GM12878 (cell line): ENCODE measurements at regions not wholly inside any gene's neighbourhood (a gene's known extent, or its start where the extent isn't known, plus 50 kb on each side); places are given as distances from the start of the nearest gene placed in this dataset.

Source experiments
- CREB1 ChIP-seq: IDR thresholded peaks from 2 replicates; pipeline ENCODE4 v1.6.1; 2012; ENCODE audit warnings: low read depth, mild to moderate bottlenecking, inconsistent platforms
- CTCF ChIP-seq, 3 experiments: IDR thresholded peaks in 2 of 3; conservative IDR thresholded peaks in 1 of 3; 2 replicates each; pipeline ENCODE4 v1.5.1; 2011; ENCODE audit warnings: low read depth in 3 of 3, low read length in 3 of 3, mild to moderate bottlenecking in 3 of 3, control low read depth in 2 of 3, moderate library complexity in 2 of 3, inconsistent platforms in 1 of 3, mixed read lengths in 1 of 3; ENCODE audit not compliant: control insufficient read depth in 2 of 3, insufficient read depth in 1 of 3; ENCODE audit errors: extremely low read depth in 1 of 3
- EGR1 ChIP-seq, 2 experiments: IDR thresholded peaks; 1 replicate in 1 of 2; 2 replicates in 1 of 2; pipeline ENCODE4 v1.6.1; 2011 to 2012; ENCODE audit warnings: low read depth in 2 of 2, low read length in 2 of 2, borderline replicate concordance in 1 of 2, mild to moderate bottlenecking in 1 of 2, moderate library complexity in 1 of 2
- KDM1A ChIP-seq: fragments of 200-600 bp; sonication (generic); IDR thresholded peaks from 2 replicates; pipeline ENCODE4 v1.6.1; 2016; ENCODE audit warnings: borderline replicate concordance
- POLR2A ChIP-seq: IDR thresholded peaks from 2 replicates; pipeline ENCODE4 v1.6.1; 2011; ENCODE audit warnings: low read depth, mild to moderate bottlenecking, low read length
- POLR2AphosphoS2 ChIP-seq: IDR thresholded peaks from 2 replicates; pipeline ENCODE4 v1.6.1; 2011; ENCODE audit warnings: low read depth, mild to moderate bottlenecking, low read length, improper control_type of control experiment, moderate library complexity
- RAD51 ChIP-seq: fragments of 450-650 bp; IDR thresholded peaks from 2 replicates; pipeline ENCODE4 v1.6.1; 2016; ENCODE audit warnings: moderate library complexity, mild to moderate bottlenecking, inconsistent platforms
- SPI1 ChIP-seq: IDR thresholded peaks from 2 replicates; pipeline ENCODE4 v1.6.1; 2011; ENCODE audit warnings: low read depth, mild to moderate bottlenecking, low read length, moderate library complexity, borderline replicate concordance; ENCODE audit not compliant: insufficient read depth
- TCF7 ChIP-seq: IDR thresholded peaks from 2 replicates; pipeline ENCODE4 v1.6.1; 2014; ENCODE audit warnings: antibody characterized with exemption, borderline replicate concordance
- USF2 ChIP-seq: IDR thresholded peaks from 2 replicates; pipeline ENCODE4 v1.6.1; 2011; ENCODE audit warnings: low read depth, low read length, improper control_type of control experiment, borderline replicate concordance

GRCh38 chr10:83925133-83925532 lies 214.2 kb upstream of the GHITM start:
- TF ChIP-seq RAD51 (no peak), TCF7 (no peak), EGR1 (IDR thresholded peaks at IDR 0.05; ENCODE audit: borderline replicate concordance in 1 of 2, low read depth in 2 of 2, low read length in 2 of 2) (no peak), POLR2AphosphoS2 (no peak), CTCF (IDR thresholded peaks at IDR 0.05 in 2 of 3, conservative IDR thresholded peaks at IDR 0.05 in 1 of 3; ENCODE audit: control insufficient read depth in 2 of 3, extremely low read depth in 1 of 3, insufficient read depth in 1 of 3, low read depth in 3 of 3, low read length in 3 of 3) (no peak), KDM1A (no peak), POLR2A (no peak), USF2 (no peak), CREB1 (no peak), SPI1 (no peak)
